Stimulated activated CD4-positive, alpha-beta T cell treated with anti-CD3 and anti-CD28 coated beads, Interleukin-15, amount 100 ng/mL, for 48 hours (primary cell): ENCODE measurements at regions not wholly inside any gene's neighbourhood (a gene's known extent, or its start where the extent isn't known, plus 50 kb on each side); places are given as distances from the start of the nearest gene placed in this dataset.

Source experiments
- DNase-seq, 2 donors: peaks; one replicate each; pipeline ENCODE4 v3.0.0-alpha.2; 2020; ENCODE audit warnings: low read depth in 2 of 2

DNA sequence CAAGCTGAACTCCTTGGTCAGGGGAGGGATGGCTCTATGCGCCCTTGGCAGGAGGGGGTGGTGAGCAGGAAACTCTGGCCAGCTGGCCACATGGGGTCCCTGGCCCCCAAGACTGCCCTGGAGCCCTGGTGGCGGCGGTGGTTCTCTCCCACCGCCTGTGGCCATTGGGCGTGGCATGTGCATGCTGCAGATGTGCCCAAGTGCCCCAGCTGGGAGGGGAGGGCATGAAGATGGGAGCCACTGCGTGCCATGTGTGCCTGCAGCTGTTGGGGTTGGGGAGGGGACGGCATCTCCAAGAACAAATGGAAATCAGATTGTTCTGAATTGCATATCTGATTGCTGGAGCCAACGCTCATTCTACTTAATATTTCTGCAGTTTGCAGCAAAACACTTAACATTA, 115.7 kb upstream of the IGF1 start:
- DNase-seq: no peak

DNA sequence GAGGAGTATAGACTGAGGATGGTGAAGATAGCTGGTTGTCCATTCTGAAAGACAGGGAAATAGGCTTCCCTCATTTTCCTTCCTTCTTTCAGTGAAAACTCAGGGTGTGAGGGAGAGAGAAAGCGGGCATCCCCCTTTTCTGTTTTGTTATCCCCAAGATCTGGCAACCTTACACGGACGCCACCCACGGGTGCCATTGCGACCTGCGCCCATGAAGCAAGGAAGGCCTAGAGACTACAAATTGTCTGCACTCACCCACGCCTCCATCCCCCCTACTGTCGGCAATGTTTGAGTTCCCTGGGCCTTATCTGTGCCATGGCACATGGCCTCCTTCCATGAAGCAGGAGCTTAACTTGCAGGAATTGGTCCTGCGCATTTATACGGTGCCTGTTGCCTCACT, 115.0 kb upstream of the IGF1 start:
- no peak for DNase-seq

DNA sequence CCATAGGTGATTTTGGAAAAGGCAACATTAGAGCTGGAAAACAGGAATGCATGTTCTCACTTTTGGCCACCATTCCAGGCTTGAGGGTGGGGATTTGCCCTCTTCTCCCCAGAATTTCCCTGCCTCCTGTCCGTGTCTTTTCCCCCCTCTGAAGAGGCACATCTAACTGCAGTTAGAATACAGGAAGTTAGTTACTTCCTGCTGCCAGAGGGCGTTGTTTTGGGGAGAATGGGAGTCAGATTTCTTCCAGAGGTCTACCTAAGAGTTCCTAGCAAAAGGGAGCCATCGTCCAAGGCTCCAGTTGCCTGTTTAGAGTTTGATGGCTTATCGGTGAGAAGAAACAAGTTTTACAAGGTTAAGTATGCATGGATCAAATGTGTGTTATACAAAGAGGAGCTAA, 112.8 kb upstream of the IGF1 start:
- DNase-seq: no peak

DNA sequence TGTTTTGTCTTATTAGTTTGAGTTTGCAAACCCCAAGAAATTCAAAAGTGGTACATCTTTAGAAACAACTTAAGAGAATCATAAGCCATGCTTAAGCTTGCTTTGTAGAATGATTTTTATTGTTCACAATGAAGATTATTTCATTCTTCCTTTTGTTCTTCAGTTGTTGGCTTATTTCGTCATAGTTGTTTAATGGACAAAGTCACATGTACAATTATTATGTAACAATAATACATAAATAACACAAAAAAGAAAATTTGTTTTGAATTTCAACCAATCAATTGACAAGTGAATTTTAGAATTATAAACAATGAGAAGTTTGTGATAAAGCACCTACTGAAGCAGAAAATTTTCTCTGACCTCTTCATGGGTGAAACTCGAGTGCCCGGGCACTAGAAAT, 111.8 kb upstream of the IGF1 start:
- DNase-seq: no peak

DNA sequence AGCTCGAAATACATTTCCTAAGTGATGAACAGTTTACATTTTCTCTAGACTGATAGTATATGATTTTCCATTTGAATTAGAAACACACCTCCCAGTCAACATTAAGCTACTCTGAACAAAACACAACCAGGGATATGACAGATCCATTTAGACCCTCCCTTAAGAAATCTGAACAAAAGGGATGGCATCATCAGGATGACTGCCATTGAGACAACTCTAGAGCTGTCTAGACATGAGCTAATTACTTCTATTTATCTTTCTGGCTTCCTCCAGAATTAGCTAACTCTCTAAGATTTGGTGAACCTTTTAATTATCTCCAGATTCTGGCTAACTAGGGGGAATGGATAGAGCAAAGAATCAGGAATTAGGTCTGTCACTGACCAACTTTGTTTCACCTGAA, 92.9 kb upstream of the IGF1 start:
- no peak for DNase-seq

DNA sequence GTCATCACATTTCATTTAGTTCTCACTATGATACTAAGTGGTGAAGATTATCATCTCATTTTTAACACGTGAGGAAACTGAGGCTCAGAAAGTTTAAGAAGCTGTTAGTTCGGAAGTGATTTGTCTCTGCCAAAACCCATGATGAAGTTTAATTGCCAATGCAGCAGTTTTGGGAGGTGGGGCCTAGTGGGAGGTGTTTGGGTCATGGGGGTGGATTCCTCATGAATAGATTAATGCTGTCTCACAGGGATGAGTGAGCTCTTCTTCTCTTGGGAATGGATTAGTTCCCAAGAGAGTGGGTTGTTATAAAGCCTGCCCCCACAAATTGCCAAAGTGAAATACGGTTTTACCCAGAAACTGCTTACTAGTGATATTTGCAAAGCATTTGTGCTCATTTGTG, 91.5 kb upstream of the IGF1 start:
- no peak for DNase-seq

DNA sequence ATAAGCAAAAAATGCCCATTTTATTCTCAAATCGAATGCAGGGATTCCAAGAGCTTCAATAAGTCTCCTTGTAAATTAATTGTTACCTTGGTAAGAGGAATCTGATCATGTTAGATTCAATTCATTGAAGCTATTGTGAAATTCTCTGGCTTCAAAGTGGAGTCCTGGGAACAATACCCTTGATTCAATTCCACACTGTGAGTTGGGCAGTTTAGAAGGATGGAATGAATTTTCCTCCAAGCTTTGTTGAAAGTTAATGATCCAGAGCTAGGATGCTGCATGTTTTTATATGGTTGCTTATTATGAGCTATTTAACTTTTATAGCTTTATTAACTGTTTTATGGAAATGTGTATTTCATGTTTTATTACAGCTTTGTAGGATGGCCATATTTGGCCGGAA, 89.9 kb upstream of the IGF1 start:
- no peak for DNase-seq

DNA sequence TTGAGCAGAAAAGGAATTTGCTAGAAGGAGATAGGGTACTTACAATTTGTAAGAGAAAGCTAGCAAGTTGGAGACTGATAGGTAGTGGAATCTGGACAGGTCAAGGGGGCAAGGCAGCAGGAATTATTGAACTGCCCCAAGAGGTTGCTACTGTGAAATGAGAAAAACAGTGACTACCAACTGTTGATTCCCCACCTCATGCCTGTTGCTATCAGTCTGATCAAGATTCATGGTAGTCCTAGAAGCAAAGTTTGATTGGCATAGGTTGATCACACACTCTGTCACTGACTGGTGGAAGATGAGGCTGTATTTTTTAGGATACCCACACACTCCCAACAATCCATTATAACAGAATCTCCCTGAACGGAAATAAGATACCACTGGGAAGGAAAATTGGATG, 89.4 kb upstream of the IGF1 start:
- no peak for DNase-seq

DNA sequence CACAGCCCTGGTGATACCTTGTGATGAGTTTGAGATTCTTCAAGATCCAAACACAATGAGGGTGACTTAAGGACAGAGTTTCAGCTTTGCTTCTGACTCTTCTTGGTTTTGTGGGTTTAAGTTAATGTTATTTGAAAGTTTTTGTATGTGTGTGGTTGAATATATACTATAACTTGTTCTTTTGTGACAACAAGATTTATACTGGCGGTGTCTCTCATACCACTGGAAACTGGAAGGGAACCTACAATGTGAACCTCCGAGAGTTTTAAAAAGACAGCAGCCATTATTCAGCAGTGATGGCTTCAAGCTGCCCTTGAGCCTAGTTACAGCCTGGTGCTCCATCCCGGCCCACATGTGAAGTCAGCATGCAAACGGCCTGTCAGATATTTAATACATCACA, 87.9 kb upstream of the IGF1 start:
- DNase-seq: no peak

DNA sequence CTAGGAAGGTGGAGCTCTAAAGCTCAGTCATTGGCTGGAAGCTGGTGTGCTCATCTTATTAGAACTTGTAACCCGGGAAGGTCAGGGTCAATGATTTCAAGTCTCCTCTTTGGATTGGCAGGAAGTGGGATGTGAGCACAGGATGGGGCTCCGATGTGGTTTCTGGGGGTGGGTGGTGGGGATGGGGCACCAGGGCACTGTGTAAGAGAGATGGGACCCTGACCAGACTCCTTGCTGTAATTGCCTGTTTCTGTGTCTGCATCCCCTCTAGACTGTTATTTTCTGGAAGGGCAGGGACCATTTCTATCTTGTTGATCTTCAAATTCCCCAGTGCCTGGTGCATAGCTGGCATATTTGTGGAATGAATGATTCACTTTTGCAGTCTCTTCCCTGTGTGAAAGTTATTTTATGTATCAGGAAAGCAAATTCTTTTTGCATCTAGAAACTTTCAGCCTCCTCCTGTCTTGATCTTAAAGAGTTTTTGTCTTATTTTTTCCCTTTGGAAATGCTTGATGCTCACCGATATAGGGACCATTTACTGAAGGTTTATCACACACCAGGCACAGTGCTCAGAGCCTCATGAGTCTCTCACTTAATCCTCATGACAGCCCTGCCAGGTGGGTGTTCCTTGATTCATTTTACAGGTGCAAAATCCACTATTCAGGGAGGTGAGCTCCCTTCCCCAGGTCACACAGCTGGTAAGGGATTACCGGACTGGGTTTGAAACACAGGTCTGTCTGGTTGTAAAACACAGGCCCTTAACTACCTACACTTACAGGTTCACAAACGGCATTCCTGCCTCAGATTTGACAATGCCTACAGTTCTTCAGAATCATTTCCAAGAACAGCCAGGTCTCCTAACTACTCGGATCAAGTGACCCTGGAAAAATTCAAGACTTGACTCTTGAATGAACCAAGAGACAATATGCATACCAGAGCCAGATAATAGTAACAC, 86.9 kb upstream of the IGF1 start:
- no peak for DNase-seq

DNA sequence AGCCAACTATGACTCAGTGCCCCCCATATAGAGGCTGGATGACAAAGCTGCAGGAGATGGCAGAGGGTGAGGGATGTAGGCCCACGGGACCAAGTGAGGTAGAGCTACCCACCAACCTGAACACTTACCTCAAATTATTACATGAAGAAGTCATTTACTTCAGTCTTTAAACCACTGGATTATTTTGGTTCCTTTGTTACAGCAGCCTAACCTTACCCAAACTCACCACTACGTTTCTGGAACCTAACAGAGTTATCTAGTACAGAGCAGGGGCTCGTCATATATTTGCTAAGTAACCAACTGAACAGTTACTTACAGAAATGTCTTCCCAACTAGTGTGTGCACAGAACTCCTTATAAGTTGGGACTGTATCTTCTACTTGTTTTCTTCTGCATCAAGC, 85.2 kb upstream of the IGF1 start:
- DNase-seq: no peak

DNA sequence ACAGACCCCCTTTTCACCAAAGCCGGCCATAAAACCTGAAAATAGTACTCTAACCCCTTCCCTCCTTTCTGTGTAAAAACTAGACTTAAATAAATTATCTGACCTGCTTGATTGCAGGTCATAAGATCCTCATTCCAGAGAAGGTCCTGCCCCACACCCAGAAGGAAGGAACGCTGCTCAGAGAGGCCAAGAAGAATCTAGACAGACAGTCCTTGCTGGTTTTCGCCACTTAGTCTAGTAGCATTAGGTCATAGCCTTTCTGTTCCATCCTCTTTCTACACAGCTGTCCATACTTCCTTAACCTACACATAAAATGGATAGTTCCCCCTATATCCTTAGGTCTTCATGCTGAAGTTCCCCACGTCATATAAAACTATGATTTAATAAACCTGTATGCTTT, 83.7 kb upstream of the IGF1 start:
- no peak for DNase-seq

DNA sequence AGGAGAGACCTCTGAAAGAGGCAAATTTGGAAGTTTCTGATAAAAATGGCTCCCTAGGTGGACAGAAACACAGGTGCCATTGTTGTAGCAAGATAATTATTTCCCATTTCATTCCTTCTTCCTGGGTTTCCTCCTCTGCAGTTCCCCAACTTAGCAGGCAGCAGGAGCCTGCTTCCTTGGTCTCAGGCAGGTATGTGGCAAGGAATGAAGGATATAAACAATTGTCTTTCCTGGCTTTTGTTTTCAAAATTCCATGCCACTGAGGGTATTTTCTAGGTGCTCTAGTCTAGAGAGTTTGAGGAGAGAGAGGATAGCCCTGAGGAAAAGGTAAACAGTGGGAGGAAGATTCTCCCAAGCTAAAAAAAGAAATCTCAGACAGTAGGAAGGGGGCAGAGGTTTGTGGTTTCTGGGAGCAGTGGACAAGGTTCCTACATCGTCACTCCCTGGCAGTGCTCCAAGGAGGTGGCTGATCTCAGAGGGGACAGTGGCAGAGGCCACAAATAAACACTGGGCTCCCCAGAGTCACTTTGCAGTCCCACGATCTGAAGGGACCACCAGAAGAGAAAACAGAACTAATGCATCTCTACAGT, 82.6 kb upstream of the IGF1 start:
- no peak for DNase-seq

DNA sequence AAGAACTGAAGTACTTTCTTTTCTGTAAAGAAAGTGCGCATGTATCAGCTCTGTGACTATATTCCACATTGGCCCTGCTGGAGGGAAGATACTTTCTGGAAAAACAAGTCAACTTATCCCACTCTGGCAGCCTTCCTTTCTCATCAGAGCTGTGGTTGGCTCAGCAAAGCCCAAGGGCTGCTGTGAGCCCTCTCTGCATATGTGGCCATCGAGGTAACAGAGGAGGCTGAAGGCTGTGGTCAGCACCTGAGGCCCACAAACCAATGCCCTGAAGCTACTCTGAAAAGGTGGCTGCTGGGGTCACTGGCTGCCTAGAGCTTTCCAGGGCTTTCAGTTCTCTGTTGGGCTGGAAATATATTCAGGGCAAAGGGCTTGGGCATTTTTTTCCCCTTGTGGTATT, 70.8 kb upstream of the IGF1 start:
- DNase-seq: no peak

DNA sequence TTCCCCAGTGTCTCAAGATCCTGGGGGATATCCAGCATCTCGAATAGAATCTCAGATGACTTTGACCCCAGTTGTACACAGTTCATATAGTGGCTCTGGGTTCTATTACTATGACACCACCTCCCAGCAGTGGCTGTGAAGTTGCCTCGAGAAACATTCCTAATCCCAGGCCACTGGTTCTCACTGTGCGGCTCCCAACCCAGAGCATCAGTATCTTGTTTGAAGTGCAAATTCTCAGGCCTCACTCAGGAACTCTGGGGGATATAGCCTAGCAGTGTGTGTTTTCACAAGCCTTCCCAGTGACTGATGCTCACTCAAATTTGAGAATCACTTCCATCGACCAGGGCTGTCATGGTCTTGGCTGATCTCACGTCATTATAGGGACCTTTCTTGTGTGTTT, 69.3 kb upstream of the IGF1 start:
- DNase-seq: no peak

DNA sequence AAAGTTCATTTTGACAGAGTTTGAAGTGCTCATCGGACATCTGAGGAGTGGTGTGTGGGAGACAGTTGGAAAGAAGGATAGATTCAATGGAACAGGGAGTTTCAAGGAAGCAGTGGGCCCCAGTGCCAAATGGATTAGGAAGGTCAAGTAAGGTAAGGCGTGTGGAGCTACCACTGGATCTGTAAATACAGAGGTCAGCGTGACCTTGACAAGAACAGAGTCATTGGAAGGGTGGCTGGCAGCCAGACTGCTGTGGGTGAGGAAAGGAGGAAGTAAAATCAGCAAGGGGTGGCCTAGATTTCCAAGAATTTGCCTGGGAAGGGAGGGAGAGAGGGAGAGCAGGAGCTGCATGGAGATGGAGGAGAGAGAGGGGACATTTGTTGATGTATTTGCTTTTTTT, 68.2 kb upstream of the IGF1 start:
- DNase-seq: no peak

DNA sequence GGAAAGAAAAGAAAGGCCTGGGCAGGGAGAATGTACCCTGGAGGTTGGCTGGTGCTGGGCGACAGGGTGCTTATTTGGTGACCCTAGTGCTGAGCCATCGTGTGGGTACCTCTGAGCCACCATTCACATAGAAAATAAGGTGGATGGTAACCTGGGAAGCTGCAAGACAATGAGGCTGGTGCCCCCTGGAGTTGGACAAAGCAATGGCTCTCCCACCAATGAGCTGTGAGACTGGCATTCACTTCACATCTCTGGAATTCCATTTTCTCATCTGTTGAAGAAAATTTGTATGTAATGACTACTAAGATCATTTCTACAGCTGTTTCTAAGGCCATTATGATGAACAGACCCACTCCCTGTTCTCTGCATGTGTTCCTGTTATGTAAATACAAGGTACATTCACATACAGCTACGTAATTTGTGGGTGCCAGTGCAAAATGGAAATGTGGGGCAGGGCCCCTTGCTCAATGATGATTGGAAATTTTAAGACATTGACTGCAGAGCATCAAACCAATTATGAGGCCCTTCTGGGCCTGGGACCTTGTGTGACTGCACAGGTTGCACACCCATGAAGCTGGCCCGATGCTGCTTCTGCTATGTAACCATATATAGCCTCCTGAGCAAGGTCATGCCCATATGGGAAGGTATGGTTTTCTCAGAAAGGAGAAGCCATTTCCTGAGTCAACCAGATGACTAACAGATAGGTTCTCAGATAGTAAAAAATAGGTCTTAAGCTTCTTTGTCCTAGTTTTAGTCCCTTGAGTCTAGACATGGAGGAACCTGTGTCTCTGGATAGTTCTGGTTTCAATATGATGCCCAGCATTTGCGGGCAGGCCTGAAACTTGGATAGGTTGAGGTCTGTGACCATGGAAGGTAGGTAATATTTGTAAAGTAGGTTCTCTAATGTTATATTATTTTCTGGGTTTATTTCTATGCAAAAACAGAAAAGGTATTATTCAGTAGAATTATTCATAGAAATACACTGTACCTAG, 63.4 kb upstream of the IGF1 start:
- no peak for DNase-seq

DNA sequence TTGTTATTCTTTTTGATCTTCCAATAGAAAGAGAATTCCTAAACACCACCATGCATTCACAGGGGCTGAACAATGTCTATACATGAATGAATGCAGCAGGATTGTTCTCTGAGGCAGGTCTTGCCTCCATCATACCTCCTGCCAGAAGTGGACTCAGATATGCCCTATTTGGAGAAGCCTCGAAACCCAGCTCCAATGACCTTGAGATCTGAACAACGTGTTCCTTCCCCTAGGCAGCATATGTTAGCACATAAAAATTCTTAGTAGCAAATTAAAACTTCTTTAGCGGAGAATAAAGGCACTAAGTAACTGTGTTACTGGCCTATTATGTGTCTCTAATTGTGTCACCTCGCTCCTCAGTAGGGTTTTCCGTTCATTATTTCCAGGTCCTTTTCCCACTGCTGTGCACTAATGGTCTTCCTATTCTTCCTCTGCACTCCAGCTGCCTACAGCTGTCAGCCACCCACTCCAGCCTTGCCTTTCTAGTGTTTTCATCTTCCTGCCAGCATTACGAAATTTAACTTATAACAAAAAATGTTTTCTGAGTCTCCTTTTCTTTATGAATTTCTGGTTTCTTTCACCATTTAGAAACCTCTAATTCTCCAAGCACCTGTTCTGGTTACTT, 62.6 kb upstream of the IGF1 start:
- no peak for DNase-seq

DNA sequence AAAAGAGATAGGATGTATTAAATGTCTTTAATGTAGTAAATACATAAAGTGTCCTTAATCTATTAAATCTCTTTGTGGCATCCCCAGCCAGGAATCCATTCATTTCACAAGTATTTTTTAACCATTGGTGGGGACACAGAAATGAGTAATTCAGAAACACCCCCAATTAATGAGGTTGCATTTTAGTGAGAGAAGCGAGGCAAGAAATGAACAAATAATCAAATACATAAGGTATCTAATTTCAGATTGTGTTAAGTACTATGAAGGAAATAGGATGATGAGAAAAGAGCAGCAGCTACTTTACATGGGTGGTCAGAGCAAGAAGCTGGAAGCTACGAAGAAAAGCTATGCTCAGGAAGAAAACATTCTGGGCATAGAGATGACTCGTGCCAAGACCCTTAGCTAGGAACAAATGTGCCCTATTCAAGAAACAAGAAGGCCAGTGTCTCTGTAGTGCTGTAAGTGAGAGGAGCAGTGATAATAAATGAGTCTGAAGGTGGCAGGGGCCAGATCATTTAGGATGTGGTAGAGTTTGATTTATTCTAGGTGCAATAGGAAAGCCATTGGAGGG, 60.5 kb upstream of the IGF1 start:
- no peak for DNase-seq

DNA sequence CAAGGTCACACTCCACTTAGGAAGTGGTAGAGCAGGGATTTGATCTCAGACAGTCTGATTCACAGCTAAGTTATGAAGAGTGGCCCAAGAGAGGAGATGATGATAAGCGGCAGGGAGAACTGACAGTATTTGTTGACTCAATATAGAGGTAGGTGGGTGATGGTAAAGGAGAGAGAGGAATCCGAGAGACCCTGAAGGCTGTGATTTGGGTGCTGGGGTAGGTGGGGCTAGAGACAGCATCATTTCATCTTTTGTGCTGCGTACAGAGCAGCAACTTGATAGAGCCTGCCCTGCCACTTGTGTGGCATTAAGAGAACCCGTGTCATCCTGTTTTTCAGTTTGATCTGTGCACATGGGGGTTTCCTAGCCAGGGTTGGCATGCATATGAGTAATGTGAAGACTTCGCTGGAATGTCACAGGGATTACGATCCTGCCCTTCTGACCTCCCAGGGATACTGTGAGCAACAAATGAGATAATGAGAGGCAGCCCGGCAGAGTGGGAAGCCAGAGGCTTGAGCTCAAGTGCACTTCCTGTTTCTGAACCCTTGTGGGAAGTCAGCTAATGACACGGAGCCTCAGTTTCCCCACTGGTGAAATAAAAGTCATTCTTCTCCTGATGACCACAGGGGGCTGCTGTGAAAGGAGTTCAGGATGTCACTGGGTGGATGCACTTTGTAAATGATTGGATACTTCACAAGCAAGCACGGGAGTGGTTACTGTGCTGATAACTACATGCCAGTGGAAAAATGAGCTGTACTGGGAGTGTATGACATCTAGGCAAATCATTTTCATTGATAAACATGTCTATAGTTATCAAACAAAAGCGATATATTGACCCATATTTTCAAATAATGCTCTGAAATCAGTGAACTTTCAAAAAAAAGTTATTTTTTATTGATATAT, 59.5 kb upstream of the IGF1 start:
- no peak for DNase-seq

DNA sequence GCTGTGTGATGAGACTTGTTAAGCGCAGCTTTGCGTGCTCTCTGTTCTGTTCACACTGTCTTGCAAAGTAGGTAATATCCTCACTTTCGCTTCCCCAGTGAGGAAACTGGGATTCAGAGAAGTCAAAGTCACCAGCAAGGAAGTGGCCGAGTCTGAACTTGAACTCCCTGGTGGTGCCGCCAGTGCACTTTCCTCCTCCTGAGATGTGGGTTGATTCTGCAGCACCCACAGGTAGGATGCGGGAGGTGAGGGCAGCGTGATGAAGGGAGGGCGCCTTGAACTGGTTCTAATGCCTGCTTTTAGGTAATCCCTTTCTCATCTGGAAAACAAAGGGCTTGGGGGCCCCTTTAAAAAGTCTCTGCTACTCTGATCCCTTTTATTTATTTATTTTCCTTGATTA, 54.9 kb upstream of the IGF1 start:
- no peak for DNase-seq
